ENCODE measurements at regions not wholly inside any gene's neighbourhood (a gene's known extent, or its start where the extent isn't known, plus 50 kb on each side); places are given as distances from the start of the nearest gene placed in this dataset. TPM values are rescaled to one million over a fixed set of nuclear protein-coding genes. Genes with fewer than 3 reads are reported as not detected.

DNA sequence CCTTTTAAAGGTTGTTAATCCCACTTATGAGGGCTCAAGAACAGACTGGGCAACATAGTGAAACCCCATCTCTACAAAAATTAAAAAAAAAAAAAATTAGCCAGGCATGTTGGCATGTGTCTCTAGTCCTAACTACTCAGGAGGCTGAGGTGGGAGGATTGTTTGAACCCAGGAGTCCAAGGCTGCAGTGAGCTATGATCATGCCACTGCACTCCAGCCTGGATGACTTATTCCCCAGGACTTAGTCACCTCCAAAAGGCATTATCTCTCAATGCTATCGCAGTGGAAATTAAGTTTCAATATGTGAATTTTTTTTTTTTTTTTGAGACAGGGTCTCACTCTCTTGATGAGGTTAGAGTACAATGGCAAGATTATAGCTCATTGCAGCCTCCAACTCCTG, 61.2 kb upstream of the TRIM24 start:
- TF ChIP-seq EZH2phosphoT487 (IDR thresholded peaks at IDR 0.05; ENCODE audit: insufficient read depth, low read depth) (no peak), EZH2 (IDR thresholded peaks at IDR 0.05; ENCODE audit: insufficient read depth, poor library complexity, severe bottlenecking) (no peak)
- in situ Hi-C loops (cut with MboI) = no loop called here
- Histone ChIP-seq H3K27ac (no peak overlapping the region), H3K27me3 (replicated peaks; ENCODE audit: insufficient read depth) (no peaks in the 10 kb centered on the region), H3K4me2 (ENCODE audit: unreplicated experiment) (no peak overlapping the region), H3K36me3 (ENCODE audit: low read depth) (no peaks in the 10 kb centered on the region), H3K9ac (no peak overlapping the region), H4K20me1 (ENCODE audit: insufficient read depth) (no peaks in the 10 kb centered on the region), H3K9me3 (ENCODE audit: low read depth) (no peaks in the 10 kb centered on the region), H2AFZ (no peak overlapping the region), H3K9me2 (ENCODE audit: insufficient read depth) (no peaks in the 10 kb centered on the region), H3K79me2 (ENCODE audit: insufficient read depth) (no peaks in the 10 kb centered on the region), H3K4me3 (no peak overlapping the region), H3F3A (ENCODE audit: insufficient read depth) (no peaks in the 10 kb centered on the region), H3K4me1 (ENCODE audit: insufficient read depth) (no peaks in the 10 kb centered on the region)
- 15 to 35% methylated on average over 1 of the region's 1 CpG for WGBS, 2 experiments (ENCODE audit: low coverage in 1 of 2, low lambda C conversion rate in 2 of 2, missing lambda C conversion rate in 2 of 2)
- DNase-seq = no peak

DNA sequence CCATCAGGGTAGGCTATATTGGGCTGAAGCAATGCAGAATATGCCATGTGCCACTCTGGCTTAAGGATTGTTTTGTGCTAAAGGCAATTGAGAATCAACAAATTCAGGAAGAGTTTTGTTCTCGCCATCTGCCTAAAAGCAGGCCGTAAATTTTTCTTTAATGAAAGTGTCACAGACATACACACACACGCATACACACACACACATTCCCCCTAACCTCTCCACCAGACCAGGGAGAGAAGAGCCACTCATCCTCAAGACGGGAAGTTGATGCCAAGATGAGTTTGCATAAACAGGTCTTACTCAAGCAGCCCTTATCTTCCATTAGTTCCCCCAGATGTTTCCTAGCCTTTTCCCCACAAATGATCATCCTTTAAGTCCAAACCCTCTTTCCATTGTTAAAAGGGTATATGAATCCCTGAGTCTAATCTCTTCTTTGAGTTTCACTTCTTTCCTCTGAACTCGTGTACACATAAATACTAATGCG, 59.6 kb upstream of the TRIM24 start:
- DNase-seq = no peak
- Histone ChIP-seq H3K4me2 (ENCODE audit: unreplicated experiment) (no peak overlapping the region), H3K9ac (no peak overlapping the region), H3K9me3 (ENCODE audit: low read depth) (no peaks in the 10 kb centered on the region), H3K79me2 (ENCODE audit: insufficient read depth) (no peaks in the 10 kb centered on the region), H2AFZ (no peak overlapping the region), H3K36me3 (ENCODE audit: low read depth) (no peaks in the 10 kb centered on the region), H3K4me3 (no peak overlapping the region), H3K27me3 (replicated peaks; ENCODE audit: insufficient read depth) (no peaks in the 10 kb centered on the region), H3K4me1 (ENCODE audit: insufficient read depth) (no peaks in the 10 kb centered on the region), H3K9me2 (ENCODE audit: insufficient read depth) (no peaks in the 10 kb centered on the region), H3F3A (ENCODE audit: insufficient read depth) (no peaks in the 10 kb centered on the region), H3K27ac (no peak overlapping the region), H4K20me1 (ENCODE audit: insufficient read depth) (no peaks in the 10 kb centered on the region)
- in situ Hi-C loops (cut with MboI) = no loop called here
- no peak for TF ChIP-seq EZH2phosphoT487 (IDR thresholded peaks at IDR 0.05; ENCODE audit: insufficient read depth, low read depth)
- no peak for TF ChIP-seq EZH2 (IDR thresholded peaks at IDR 0.05; ENCODE audit: insufficient read depth, poor library complexity, severe bottlenecking)
- 15 to 16% methylated on average over 6 of the region's 6 CpGs for WGBS, 2 experiments (ENCODE audit: low coverage in 1 of 2, low lambda C conversion rate in 2 of 2, missing lambda C conversion rate in 2 of 2)

DNA sequence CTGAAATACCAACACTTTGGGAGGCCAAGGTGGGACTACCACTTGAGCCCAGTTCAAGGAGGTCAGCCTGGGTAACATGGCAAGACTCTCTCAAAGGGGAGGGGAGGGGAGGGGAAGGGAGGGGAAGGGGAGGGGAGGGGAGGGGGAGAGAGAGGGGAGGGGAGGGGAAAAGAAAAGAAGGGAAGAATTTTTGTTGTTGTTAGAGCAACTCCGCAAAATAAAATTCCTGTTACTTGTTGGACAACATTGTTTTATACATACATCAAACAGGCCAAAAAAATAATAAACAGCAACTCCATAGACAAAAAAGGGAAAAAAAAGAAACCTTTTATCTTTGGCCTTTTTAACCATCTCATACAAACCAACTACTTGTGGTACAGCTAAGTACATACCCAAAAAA, 57.3 kb upstream of the TRIM24 start:
- H3K79me2 ChIP-seq (ENCODE audit: insufficient read depth) = no peaks in the 10 kb centered on the region
- TF ChIP-seq EZH2phosphoT487 (IDR thresholded peaks at IDR 0.05; ENCODE audit: insufficient read depth, low read depth) (no peak), EZH2 (IDR thresholded peaks at IDR 0.05; ENCODE audit: insufficient read depth, poor library complexity, severe bottlenecking) (no peak)
- no peak overlapping the region for H3K9ac ChIP-seq
- H3K4me2 ChIP-seq (ENCODE audit: unreplicated experiment) = no peak overlapping the region
- DNase-seq = no peak
- H3K27me3 ChIP-seq (replicated peaks; ENCODE audit: insufficient read depth) = no peaks in the 10 kb centered on the region
- no peak overlapping the region for H3K4me3 ChIP-seq
- 90% methylated on average over 1 of the region's 1 CpG; no CpG with 5 or more reads in 1 of the 2 experiments for WGBS, 2 experiments (ENCODE audit: low coverage in 1 of 2, low lambda C conversion rate in 2 of 2, missing lambda C conversion rate in 2 of 2)
- H3K27ac ChIP-seq = no peak overlapping the region
- in situ Hi-C loops (cut with MboI) = no loop called here
- no peaks in the 10 kb centered on the region for H4K20me1 ChIP-seq (ENCODE audit: insufficient read depth)
- no peaks in the 10 kb centered on the region for H3F3A ChIP-seq (ENCODE audit: insufficient read depth)
- no peaks in the 10 kb centered on the region for H3K9me3 ChIP-seq (ENCODE audit: low read depth)
- H3K36me3 ChIP-seq (ENCODE audit: low read depth) = no peaks in the 10 kb centered on the region
- no peaks in the 10 kb centered on the region for H3K9me2 ChIP-seq (ENCODE audit: insufficient read depth)
- H3K4me1 ChIP-seq (ENCODE audit: insufficient read depth) = no peaks in the 10 kb centered on the region
- no peak overlapping the region for H2AFZ ChIP-seq

DNA sequence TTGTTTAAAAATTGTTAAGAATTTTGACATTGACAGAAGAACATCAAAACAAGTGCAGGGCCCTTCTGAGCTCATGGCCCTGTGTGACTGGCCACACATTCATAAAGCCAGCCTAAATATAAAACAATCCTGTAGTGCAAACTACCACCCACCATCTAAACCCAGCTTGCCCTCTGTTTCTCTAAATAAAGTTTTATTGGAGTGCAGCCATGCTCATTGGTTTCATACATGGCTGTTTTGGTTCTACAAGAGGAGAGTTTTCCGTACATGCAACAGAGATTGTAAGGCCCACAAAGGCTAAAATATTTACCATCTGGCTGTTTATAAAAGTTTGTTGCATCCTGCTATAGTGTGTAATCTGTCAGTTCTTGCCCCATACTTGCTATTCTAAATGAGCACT, 54.6 kb upstream of the TRIM24 start:
- Histone ChIP-seq H3K27me3 (replicated peaks; ENCODE audit: insufficient read depth) (no peaks in the 10 kb centered on the region), H3K4me1 (ENCODE audit: insufficient read depth) (no peaks in the 10 kb centered on the region), H3K4me2 (ENCODE audit: unreplicated experiment) (no peak overlapping the region), H3K79me2 (ENCODE audit: insufficient read depth) (no peaks in the 10 kb centered on the region), H4K20me1 (ENCODE audit: insufficient read depth) (no peaks in the 10 kb centered on the region), H2AFZ (no peak overlapping the region), H3F3A (ENCODE audit: insufficient read depth) (no peaks in the 10 kb centered on the region), H3K9me3 (ENCODE audit: low read depth) (no peaks in the 10 kb centered on the region), H3K4me3 (no peak overlapping the region), H3K36me3 (ENCODE audit: low read depth) (no peaks in the 10 kb centered on the region), H3K27ac (no peak overlapping the region), H3K9ac (no peak overlapping the region), H3K9me2 (ENCODE audit: insufficient read depth) (no peaks in the 10 kb centered on the region)
- no peak for TF ChIP-seq EZH2phosphoT487 (IDR thresholded peaks at IDR 0.05; ENCODE audit: insufficient read depth, low read depth)
- TF ChIP-seq EZH2 (IDR thresholded peaks at IDR 0.05; ENCODE audit: insufficient read depth, poor library complexity, severe bottlenecking) = no peak
- DNase-seq = no peak
- WGBS, 2 experiments (ENCODE audit: low coverage in 1 of 2, low lambda C conversion rate in 2 of 2, missing lambda C conversion rate in 2 of 2) = 31 to 51% methylated on average over 1 of the region's 1 CpG
- in situ Hi-C loops (cut with MboI) = no loop called here

- H3K4me2 ChIP-seq (ENCODE audit: unreplicated experiment) = no peak overlapping the region
- no peaks in the 10 kb centered on the region for H3K9me3 ChIP-seq (ENCODE audit: low read depth)
- no peaks in the 10 kb centered on the region for H3F3A ChIP-seq (ENCODE audit: insufficient read depth)
- no peak overlapping the region for H3K4me3 ChIP-seq
- no peaks in the 10 kb centered on the region for H3K36me3 ChIP-seq (ENCODE audit: low read depth)
- H3K4me1 ChIP-seq (ENCODE audit: insufficient read depth) = no peaks in the 10 kb centered on the region
- WGBS, 2 experiments (ENCODE audit: low coverage in 1 of 2, low lambda C conversion rate in 2 of 2, missing lambda C conversion rate in 2 of 2) = 0 to 1% methylated on average over 4 of the region's 4 CpGs
- TF ChIP-seq EZH2 (IDR thresholded peaks at IDR 0.05; ENCODE audit: insufficient read depth, poor library complexity, severe bottlenecking) (no peak), EZH2phosphoT487 (IDR thresholded peaks at IDR 0.05; ENCODE audit: insufficient read depth, low read depth) (no peak)
- DNase-seq = no peak
- no peaks in the 10 kb centered on the region for H4K20me1 ChIP-seq (ENCODE audit: insufficient read depth)
- H2AFZ ChIP-seq = no peak overlapping the region
- no peaks in the 10 kb centered on the region for H3K79me2 ChIP-seq (ENCODE audit: insufficient read depth)
- H3K9me2 ChIP-seq (ENCODE audit: insufficient read depth) = no peaks in the 10 kb centered on the region
- no peaks in the 10 kb centered on the region for H3K27me3 ChIP-seq (replicated peaks; ENCODE audit: insufficient read depth)
- H3K27ac ChIP-seq = no peak overlapping the region
- in situ Hi-C loops (cut with MboI) = no loop called here
- H3K9ac ChIP-seq = no peak overlapping the region
Observed at GRCh38 chr7:138407792-138408191, 52.3 kb upstream of the TRIM24 start.

Small RNAs in the stretch of these regions (small RNA-seq; reads per million reads assigned to genes)
- not detected for gene RF00019 (ENCODE audit: low read depth, low replicate concordance)
- not detected for gene RF00432 (ENCODE audit: low read depth, low replicate concordance)
